ENCODE measurements at regions not wholly inside any gene's neighbourhood (a gene's known extent, or its start where the extent isn't known, plus 50 kb on each side); places are given as distances from the start of the nearest gene placed in this dataset.

DNA sequence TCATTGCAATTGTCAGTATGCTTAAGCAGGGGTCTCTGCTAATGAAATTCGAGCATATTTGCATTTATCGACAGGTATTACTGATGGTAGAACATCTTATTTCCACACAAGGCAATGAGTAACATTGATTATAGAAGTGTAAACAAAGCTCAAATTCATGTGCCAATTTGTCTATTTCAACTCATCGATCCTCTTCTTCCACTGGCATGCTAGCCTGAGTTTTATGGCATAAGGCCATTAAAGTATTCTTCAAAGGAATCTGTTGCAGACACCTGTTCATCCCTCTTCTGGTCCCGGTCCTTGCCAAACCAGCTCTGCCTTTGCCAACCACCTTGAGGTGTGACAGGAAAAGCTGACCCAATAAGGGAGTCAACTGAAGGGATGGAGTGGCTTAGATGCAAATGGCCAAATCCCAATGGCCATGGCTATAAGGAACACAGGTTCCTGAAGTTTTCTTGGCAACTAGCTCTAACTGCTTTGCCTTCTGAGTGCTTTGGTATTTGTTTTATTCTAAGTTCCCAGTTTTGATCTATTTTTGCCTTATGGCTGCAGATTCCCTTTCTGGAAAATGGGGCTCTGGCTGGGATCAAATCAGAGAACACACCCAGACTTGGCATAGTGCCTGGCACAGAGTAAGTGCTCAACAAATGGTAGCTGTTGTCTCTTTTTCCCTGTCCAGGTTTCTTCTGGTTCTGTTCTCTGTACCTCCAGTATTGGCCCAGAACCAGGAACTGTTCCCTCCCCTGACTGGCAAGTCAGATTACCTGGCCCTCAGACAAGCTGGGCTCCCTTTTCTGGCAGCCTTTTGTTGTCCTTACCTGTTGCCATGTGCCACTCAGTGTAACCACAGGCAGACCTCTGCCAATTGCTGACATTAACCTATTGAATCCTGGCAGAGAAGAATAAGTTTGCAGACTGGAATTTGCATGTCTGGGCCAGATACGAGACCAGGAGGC lies 63.1 kb downstream of the RTL9 start:
- Histone ChIP-seq H3K9me3 (ENCODE audit: low read length) (no peaks in the 10 kb centered on the region), H3K27ac (ENCODE audit: extremely low read length, insufficient read depth, low read length) (no peak overlapping the region), H3K79me2 (ENCODE audit: insufficient read depth, low read length) (no peaks in the 10 kb centered on the region), H3K4me2 (ENCODE audit: low read depth, low read length) (no peak overlapping the region), H2AFZ (ENCODE audit: low read length) (no peak overlapping the region), H3K9ac (ENCODE audit: insufficient read depth, low read depth, low read length) (no peak overlapping the region), H3K27me3 (ENCODE audit: control insufficient read depth in 1 of 2, insufficient read depth in 2 of 2, low read length in 2 of 2) (no peaks in the 10 kb centered on the region), H3K4me1 (ENCODE audit: insufficient read depth, low read length) (no peaks in the 10 kb centered on the region), H3K36me3 (replicated peaks in 1 of 2; ENCODE audit: control insufficient read depth in 1 of 2, insufficient read depth in 2 of 2, low read length in 2 of 2) (no peaks in the 10 kb centered on the region), H3K4me3 (replicated peaks in 1 of 3; ENCODE audit: insufficient read depth in 1 of 3, low read depth in 2 of 3, low read length in 3 of 3) (no peak overlapping the region), H4K20me1 (ENCODE audit: insufficient read depth, low read length) (no peaks in the 10 kb centered on the region)
- in situ Hi-C loops (cut with HindIII; ENCODE audit: extremely low pct_ligation_motif_present, low pct_unique_long_range_greater_than_20kb) (loop anchor here (25.0 kb wide), 1 partner anchor 509 kb away; no protein-coding TSS in a partner anchor), intact Hi-C loops (cut with micrococcal nuclease; ENCODE audit: unreplicated experiment) (no loop called here)
- ChIA-PET POLR2A (no interaction called here), CTCF (ENCODE audit: low intra/inter-chr PET ratio, low total read pairs) (no interaction called here)
- TF ChIP-seq, protein P1, sequence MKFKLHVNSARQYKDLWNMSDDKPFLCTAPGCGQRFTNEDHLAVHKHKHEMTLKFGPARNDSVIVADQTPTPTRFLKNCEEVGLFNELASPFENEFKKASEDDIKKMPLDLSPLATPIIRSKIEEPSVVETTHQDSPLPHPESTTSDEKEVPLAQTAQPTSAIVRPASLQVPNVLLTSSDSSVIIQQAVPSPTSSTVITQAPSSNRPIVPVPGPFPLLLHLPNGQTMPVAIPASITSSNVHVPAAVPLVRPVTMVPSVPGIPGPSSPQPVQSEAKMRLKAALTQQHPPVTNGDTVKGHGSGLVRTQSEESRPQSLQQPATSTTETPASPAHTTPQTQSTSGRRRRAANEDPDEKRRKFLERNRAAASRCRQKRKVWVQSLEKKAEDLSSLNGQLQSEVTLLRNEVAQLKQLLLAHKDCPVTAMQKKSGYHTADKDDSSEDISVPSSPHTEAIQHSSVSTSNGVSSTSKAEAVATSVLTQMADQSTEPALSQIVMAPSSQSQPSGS (CRISPR knock-in tag; IDR thresholded peaks at IDR 0.05) = no peak
- TF ChIP-seq ZNF598 (CRISPR knock-in tag; IDR thresholded peaks at IDR 0.05; ENCODE audit: borderline replicate concordance) = no peak
- no peak for TF ChIP-seq ZNF703 (CRISPR knock-in tag; IDR thresholded peaks at IDR 0.05; ENCODE audit: borderline replicate concordance)
- TF ChIP-seq, protein P2, sequence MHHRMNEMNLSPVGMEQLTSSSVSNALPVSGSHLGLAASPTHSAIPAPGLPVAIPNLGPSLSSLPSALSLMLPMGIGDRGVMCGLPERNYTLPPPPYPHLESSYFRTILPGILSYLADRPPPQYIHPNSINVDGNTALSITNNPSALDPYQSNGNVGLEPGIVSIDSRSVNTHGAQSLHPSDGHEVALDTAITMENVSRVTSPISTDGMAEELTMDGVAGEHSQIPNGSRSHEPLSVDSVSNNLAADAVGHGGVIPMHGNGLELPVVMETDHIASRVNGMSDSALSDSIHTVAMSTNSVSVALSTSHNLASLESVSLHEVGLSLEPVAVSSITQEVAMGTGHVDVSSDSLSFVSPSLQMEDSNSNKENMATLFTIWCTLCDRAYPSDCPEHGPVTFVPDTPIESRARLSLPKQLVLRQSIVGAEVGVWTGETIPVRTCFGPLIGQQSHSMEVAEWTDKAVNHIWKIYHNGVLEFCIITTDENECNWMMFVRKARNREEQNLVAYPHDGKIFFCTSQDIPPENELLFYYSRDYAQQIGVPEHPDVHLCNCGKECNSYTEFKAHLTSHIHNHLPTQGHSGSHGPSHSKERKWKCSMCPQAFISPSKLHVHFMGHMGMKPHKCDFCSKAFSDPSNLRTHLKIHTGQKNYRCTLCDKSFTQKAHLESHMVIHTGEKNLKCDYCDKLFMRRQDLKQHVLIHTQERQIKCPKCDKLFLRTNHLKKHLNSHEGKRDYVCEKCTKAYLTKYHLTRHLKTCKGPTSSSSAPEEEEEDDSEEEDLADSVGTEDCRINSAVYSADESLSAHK (CRISPR knock-in tag; IDR thresholded peaks at IDR 0.05; ENCODE audit: borderline replicate concordance) = no peak
- TF ChIP-seq, protein P3, sequence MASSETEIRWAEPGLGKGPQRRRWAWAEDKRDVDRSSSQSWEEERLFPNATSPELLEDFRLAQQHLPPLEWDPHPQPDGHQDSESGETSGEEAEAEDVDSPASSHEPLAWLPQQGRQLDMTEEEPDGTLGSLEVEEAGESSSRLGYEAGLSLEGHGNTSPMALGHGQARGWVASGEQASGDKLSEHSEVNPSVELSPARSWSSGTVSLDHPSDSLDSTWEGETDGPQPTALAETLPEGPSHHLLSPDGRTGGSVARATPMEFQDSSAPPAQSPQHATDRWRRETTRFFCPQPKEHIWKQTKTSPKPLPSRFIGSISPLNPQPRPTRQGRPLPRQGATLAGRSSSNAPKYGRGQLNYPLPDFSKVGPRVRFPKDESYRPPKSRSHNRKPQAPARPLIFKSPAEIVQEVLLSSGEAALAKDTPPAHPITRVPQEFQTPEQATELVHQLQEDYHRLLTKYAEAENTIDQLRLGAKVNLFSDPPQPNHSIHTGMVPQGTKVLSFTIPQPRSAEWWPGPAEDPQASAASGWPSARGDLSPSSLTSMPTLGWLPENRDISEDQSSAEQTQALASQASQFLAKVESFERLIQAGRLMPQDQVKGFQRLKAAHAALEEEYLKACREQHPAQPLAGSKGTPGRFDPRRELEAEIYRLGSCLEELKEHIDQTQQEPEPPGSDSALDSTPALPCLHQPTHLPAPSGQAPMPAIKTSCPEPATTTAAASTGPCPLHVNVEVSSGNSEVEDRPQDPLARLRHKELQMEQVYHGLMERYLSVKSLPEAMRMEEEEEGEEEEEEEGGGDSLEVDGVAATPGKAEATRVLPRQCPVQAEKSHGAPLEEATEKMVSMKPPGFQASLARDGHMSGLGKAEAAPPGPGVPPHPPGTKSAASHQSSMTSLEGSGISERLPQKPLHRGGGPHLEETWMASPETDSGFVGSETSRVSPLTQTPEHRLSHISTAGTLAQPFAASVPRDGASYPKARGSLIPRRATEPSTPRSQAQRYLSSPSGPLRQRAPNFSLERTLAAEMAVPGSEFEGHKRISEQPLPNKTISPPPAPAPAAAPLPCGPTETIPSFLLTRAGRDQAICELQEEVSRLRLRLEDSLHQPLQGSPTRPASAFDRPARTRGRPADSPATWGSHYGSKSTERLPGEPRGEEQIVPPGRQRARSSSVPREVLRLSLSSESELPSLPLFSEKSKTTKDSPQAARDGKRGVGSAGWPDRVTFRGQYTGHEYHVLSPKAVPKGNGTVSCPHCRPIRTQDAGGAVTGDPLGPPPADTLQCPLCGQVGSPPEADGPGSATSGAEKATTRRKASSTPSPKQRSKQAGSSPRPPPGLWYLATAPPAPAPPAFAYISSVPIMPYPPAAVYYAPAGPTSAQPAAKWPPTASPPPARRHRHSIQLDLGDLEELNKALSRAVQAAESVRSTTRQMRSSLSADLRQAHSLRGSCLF (CRISPR knock-in tag; IDR thresholded peaks at IDR 0.05; ENCODE audit: borderline replicate concordance) = no peak
- TF ChIP-seq ZNF777 (CRISPR knock-in tag; IDR thresholded peaks at IDR 0.05) = no peak
- TF ChIP-seq SP140L (CRISPR knock-in tag; IDR thresholded peaks at IDR 0.05; ENCODE audit: borderline replicate concordance) = no peak
- FAIRE-seq (no peak), ATAC-seq (no peak), DNase-seq (ENCODE audit: low spot score) (no peak)
- no TSS peak for BruUV-seq (replicated peaks)
- 85% methylated on average over 5 of the region's 5 CpGs for WGBS (ENCODE audit: low lambda C conversion rate)

Data from HepG2 (cell line).